CD14-positive monocyte (primary cell): ENCODE measurements at regions not wholly inside any gene's neighbourhood (a gene's known extent, or its start where the extent isn't known, plus 50 kb on each side); places are given as distances from the start of the nearest gene placed in this dataset.

Experiments used
- DNase-seq, 3 donors: peaks; one replicate each; pipeline ENCODE4 v3.0.0-alpha.2; 2011 to 2022
- H2AFZ ChIP-seq: 2 replicates; pipeline ENCODE4 v1.6.0; 2012; ENCODE audit warnings: mild to moderate bottlenecking, low read depth, low read length, inconsistent platforms; ENCODE audit not compliant: insufficient read depth, poor library complexity, severe bottlenecking
- H3K27ac ChIP-seq, 2 donors: 1 replicate in 1 of 2; 2 replicates in 1 of 2; pipeline ENCODE4 v1.5.1; 2012 to 2013; ENCODE audit warnings: low read length in 2 of 2, control low read depth in 1 of 2, inconsistent platforms in 1 of 2, low read depth in 1 of 2, mild to moderate bottlenecking in 1 of 2
- H3K27me3 ChIP-seq, 2 donors: one replicate each; pipeline versions ENCODE4 v1.6.0 to v1.6.1; 2011 to 2013; ENCODE audit warnings: low read length in 2 of 2; ENCODE audit not compliant: control insufficient read depth in 2 of 2, insufficient read depth in 2 of 2
- H3K36me3 ChIP-seq, 2 donors: replicated peaks in 1 of 2; 1 replicate in 1 of 2; 2 replicates in 1 of 2; pipeline versions ENCODE4 v1.5.1 to v1.6.1; 2012 to 2013; ENCODE audit warnings: low read length in 2 of 2, control low read depth in 1 of 2, inconsistent platforms in 1 of 2, mild to moderate bottlenecking in 1 of 2; ENCODE audit not compliant: insufficient read depth in 2 of 2, control insufficient read depth in 1 of 2
- H3K4me1 ChIP-seq, 2 donors: 1 replicate in 1 of 2; 2 replicates in 1 of 2; pipeline versions ENCODE4 v1.5.1 to v1.6.1; 2012 to 2013; ENCODE audit warnings: low read length in 2 of 2, control low read depth in 1 of 2, inconsistent platforms in 1 of 2, mild to moderate bottlenecking in 1 of 2, moderate library complexity in 1 of 2; ENCODE audit not compliant: insufficient read depth in 2 of 2, control insufficient read depth in 1 of 2
- H3K4me2 ChIP-seq: replicated peaks from 2 replicates; pipeline ENCODE3; 2012; ENCODE audit warnings: low read length, moderate library complexity, mild to moderate bottlenecking; ENCODE audit not compliant: poor library complexity, severe bottlenecking; ENCODE audit errors: extremely low read depth
- H3K4me3 ChIP-seq, 3 experiments: fragments of 200-600 bp in 1 of 3; sonication (generic) in 1 of 3; replicated peaks in 1 of 3; 1 replicate in 2 of 3; 2 replicates in 1 of 3; pipeline ENCODE4 v1.5.1; 2011 to 2013; ENCODE audit warnings: low read length in 3 of 3, mild to moderate bottlenecking in 3 of 3, control low read depth in 2 of 3, low read depth in 2 of 3, inconsistent platforms in 1 of 3, moderate library complexity in 1 of 3
- H3K79me2 ChIP-seq: 2 replicates; pipeline ENCODE4 v1.6.0; 2012; ENCODE audit warnings: mild to moderate bottlenecking, control low read depth, inconsistent platforms, low read length, moderate library complexity; ENCODE audit not compliant: insufficient read depth
- H3K9ac ChIP-seq: 2 replicates; pipeline ENCODE4 v1.6.0; 2017; ENCODE audit warnings: low read length, mild to moderate bottlenecking; ENCODE audit not compliant: insufficient read depth, poor library complexity, severe bottlenecking
- H3K9me3 ChIP-seq, 2 donors: replicated peaks in 1 of 2; 1 replicate in 1 of 2; 2 replicates in 1 of 2; pipeline versions ENCODE4 v1.5.1 to v1.6.1; 2012 to 2013; ENCODE audit warnings: low read length in 2 of 2, control low read depth in 1 of 2; ENCODE audit not compliant: control insufficient read depth in 1 of 2, insufficient read depth in 1 of 2
- H4K20me1 ChIP-seq: 2 replicates; pipeline ENCODE4 v1.6.0; 2012; ENCODE audit warnings: mild to moderate bottlenecking, low read length, control low read depth, moderate library complexity; ENCODE audit not compliant: insufficient read depth
- H3K27ac Mint-ChIP-seq, 7 donors: one replicate each; pipeline ENCODE4 v1.8.0; 2020; ENCODE audit warnings: mild to moderate bottlenecking in 7 of 7, mixed read lengths in 7 of 7, moderate library complexity in 6 of 7, inconsistent platforms in 2 of 7
- H3K27me3 Mint-ChIP-seq, 3 donors: one replicate each; pipeline ENCODE4 v1.8.0; 2021 to 2022; ENCODE audit warnings: low read depth in 3 of 3, mild to moderate bottlenecking in 3 of 3, mixed read lengths in 3 of 3, moderate library complexity in 3 of 3, inconsistent platforms in 1 of 3
- H3K36me3 Mint-ChIP-seq, 2 donors: one replicate each; pipeline ENCODE4 v1.8.0; 2020; ENCODE audit warnings: mixed read lengths in 2 of 2, inconsistent platforms in 1 of 2, mild to moderate bottlenecking in 1 of 2
- H3K4me1 Mint-ChIP-seq: one replicate; pipeline ENCODE4 v1.8.0; 2020; ENCODE audit warnings: mild to moderate bottlenecking, mixed read lengths
- H3K4me3 Mint-ChIP-seq, 2 donors: one replicate each; pipeline ENCODE4 v1.8.0; 2020; ENCODE audit warnings: mild to moderate bottlenecking in 2 of 2, mixed read lengths in 2 of 2, moderate library complexity in 1 of 2
- H3K9me3 Mint-ChIP-seq, 7 donors: one replicate each; pipeline ENCODE4 v1.8.0; 2020 to 2022; ENCODE audit warnings: mixed read lengths in 7 of 7, mild to moderate bottlenecking in 6 of 7, moderate library complexity in 6 of 7, inconsistent platforms in 2 of 7
- CTCF ChIP-seq: fragments of 200-600 bp; IDR thresholded peaks from one replicate; pipeline ENCODE4 v1.8.0; 2022; ENCODE audit warnings: antibody characterized with exemption, mild to moderate bottlenecking
- WGBS: methylation state at CpG from one replicate; pipeline ENCODE4 v1.1.5; 2013; ENCODE audit warnings: missing lambda C conversion rate; ENCODE audit not compliant: insufficient coverage; 5-methylcytosine and 5-hydroxymethylcytosine counted together
- intact Hi-C, 2 donors: fragments of 100-400 bp; cut with micrococcal nuclease; formaldehyde crosslinking; loops; one replicate each; pipeline versions ENCODE4 v1.15.0 to v1.15.1; 2023

GRCh38 chr20:63121246-63121645, 94.7 kb downstream of the YTHDF1 start:
- no peak overlapping the region for H3K4me2 ChIP-seq
- H3K9ac ChIP-seq = no peak overlapping the region
- intact Hi-C loops = no loop called here
- no peak overlapping the region for H2AFZ ChIP-seq
- H4K20me1 ChIP-seq = no peaks in the 10 kb centered on the region
- Mint-ChIP-seq H3K4me1 (no peaks in the 10 kb centered on the region), H3K27ac (no peak overlapping the region), H3K36me3 (no peaks in the 10 kb centered on the region), H3K9me3 (peaks cover 0 to 6% (median 0%) of the 10 kb centered on the region in 7 donors), H3K4me3 (no peak overlapping the region), H3K27me3 (peaks cover 7 to 16% (median 9%) of the 10 kb centered on the region in 3 donors)
- no peak overlapping the region for H3K27ac ChIP-seq
- H3K79me2 ChIP-seq = no peaks in the 10 kb centered on the region
- DNase-seq = no peak
- H3K36me3 ChIP-seq = no peaks in the 10 kb centered on the region
- peaks cover 0 to 2% of the 10 kb centered on the region in 2 donors for H3K27me3 ChIP-seq
- H3K4me1 ChIP-seq = no peaks in the 10 kb centered on the region
- no peak overlapping the region for H3K4me3 ChIP-seq
- TF ChIP-seq CTCF = no peak
- 91% methylated on average over 14 of the region's 15 CpGs for WGBS
- no peaks in the 10 kb centered on the region for H3K9me3 ChIP-seq

GRCh38 chr20:63120808-63121090, 95.2 kb downstream of the YTHDF1 start:
- DNase-seq = no peak
- peaks cover 9 to 20% (median 13%) of the 10 kb centered on the region in 3 donors for H3K27me3 Mint-ChIP-seq
- H2AFZ ChIP-seq = no peak overlapping the region

More at GRCh38 chr20:63120808-63121090, 95.2 kb downstream of the YTHDF1 start:
- Histone ChIP-seq H3K4me3 (no peak overlapping the region), H3K27ac (no peak overlapping the region), H3K36me3 (no peaks in the 10 kb centered on the region), H3K4me1 (no peaks in the 10 kb centered on the region), H3K4me2 (no peak overlapping the region), H4K20me1 (no peaks in the 10 kb centered on the region), H3K79me2 (no peaks in the 10 kb centered on the region), H3K27me3 (peaks cover 0 to 5% of the 10 kb centered on the region in 2 donors), H3K9ac (no peak overlapping the region), H3K9me3 (no peaks in the 10 kb centered on the region)
- Mint-ChIP-seq H3K27ac (no peak overlapping the region), H3K4me3 (no peak overlapping the region), H3K4me1 (no peaks in the 10 kb centered on the region), H3K36me3 (no peaks in the 10 kb centered on the region), H3K9me3 (peaks cover 0 to 6% (median 0%) of the 10 kb centered on the region in 7 donors)
- no peak for TF ChIP-seq CTCF
- WGBS = 70% methylated on average over 4 of the region's 5 CpGs
- intact Hi-C loops = no loop called here
